GDM1 (cell line): ENCODE measurements at regions not wholly inside any gene's neighbourhood (a gene's known extent, or its start where the extent isn't known, plus 50 kb on each side); places are given as distances from the start of the nearest gene placed in this dataset.
"Not testable (repeated sequence)": the region's sequence is repeated elsewhere in the genome, so short reads cannot be mapped to it uniquely, and the experiment has no call there.

Experiments used
- DNase-seq: peaks from one replicate; lab custom pipeline; 2025; lab: John Stamatoyannopoulos, UW

DNA sequence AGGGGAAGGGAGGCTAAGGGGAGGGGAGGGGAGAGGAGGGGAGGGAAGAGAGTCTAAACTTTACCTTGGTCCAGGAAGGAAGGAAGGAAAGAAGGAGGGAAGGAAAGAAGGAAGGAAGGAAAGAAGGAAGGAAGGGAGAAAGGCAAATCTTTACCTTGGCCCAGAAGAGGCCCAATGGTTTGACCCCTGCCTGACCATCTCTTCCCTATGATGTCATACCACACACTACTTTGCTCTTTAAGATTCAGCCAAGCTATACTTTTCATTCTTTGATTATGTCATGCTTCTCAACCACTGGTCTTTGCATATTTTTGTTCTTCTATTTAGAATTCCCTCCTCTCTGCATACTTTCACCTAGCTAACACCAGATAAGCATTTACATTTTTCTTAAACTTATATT, 1077.5 kb downstream of the PCDH9 start:
- no peak for DNase-seq

DNA sequence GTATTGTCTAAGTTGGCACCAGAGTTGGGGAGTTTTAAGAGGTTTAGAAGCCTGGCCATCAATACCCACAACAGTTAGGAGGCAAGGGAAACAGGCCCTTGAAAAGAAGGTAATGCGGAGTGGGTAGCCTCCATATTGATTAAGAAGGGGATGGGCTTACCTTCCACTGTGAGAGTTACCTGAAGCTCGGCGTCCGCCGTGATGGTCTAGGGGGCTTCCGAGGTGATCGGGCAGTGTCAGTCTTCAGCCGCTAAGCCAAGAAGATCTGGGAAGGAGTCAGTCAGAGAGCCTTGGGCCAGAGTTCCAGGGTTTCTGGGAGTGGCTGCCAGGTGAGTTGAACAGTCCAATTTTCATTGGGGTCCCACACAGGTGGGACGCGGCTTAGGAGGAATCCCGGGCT, 1085.8 kb downstream of the PCDH9 start:
- DNase-seq = not testable (repeated sequence)

DNA sequence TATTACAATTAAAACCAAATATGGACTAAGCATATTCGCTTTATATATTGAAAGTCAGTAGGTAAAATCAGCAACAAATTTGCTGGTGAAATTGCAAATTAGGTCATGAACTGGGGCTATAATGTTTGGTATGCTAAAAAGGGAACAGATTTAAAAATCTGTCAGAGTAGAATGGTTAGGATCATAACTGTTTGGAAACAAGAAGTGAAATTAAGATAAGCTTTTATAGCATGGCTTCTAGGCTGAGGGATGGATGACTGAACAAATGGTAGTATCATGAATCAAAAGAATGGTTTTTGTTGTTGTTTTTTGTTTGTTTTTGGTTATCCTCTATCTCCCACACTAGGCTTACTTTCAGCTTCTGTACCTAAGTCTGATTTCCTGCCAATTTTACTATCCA, 1090.4 kb downstream of the PCDH9 start:
- no peak for DNase-seq

DNA sequence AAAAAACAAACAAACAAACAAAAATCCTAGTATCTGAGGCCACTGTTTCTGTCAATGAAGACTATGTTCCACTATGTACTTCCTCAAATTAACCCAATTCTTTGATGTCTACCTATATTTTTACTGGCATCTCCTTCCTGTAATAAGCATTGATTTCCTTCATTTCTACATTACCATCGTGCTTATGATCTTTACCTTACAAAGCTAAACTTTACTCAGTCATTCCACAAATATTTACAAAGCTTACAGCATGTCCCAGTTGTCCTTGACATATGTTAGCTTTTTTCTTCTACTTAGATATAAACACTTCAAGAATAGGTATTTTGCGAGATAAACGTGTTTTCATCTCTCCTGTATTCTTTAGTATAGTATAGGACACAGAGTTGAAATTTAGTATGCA, 1090.9 kb downstream of the PCDH9 start:
- no peak for DNase-seq

DNA sequence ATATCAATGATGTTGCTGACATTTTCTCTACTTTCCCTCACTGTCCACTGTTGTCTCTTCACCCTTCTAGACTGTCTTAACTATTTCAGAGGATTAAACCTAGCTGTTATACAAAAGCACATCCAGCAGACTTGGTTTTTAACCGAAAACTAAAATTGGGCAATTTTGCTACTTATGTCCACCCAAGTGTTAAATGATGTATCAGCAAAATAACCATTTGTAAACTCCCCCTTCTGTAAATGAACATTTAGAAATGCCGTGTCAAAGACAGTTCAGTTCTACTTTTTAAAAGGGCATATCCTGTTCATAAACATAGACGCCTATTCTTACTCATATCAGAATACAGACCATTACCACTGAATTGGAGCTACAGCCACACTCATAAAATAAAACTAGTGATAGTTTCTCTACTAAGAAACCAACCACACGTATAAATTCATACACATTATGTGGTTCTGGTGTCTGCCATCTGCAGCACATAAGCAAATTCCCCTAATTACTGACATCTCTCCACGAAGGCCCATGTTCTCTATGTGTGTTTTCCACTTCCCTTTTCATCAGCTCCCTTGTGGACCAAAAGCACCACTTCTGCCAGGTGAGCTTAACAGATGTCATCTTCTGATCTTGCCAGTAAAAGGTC, 1091.8 kb downstream of the PCDH9 start:
- DNase-seq = no peak

DNA sequence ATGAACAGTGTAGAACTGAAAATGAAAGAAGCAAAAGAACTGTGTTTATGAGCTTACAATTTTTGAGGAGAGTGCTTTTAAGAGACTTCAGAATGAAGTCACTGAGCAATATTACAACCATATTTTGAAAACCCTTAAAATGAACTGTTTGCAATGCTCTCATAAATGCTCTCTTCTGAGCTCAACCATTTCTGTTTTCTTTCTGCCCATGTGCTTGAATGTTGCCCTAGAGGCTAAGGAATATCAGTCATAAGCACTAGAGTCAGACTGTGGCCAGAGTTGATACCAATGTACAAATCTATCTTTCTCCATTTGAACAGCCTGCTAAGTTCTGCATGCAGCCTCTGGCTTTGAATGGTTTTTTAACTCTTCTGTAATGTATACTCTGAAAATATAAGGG, 1092.8 kb downstream of the PCDH9 start:
- DNase-seq = no peak

DNA sequence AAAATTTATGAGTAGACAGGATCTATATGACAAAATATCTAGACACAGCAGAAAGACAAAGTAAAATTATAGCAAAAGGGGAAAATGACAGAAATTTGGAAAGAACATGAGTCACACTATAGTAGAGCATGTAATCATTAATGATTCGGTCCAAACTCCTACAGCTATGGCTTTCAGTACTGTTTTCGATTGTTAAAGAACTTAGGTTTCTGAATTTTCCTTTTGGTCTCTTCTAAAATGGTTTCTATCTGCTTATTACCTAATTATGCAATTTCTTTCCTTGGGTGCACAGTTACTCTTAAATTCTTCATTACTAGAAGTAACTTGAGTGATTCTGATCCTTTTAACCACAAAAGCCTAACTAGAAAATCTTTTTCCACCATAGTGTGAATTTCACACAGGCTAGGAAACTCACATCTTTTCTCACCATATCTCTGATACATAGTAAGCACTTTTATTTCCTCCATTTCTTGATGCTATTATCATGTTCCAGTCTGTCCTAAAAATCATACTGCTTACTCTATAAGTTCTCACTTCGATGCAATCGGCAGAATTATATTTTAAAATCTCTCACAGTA, 1101.4 kb downstream of the PCDH9 start:
- DNase-seq = no peak

DNA sequence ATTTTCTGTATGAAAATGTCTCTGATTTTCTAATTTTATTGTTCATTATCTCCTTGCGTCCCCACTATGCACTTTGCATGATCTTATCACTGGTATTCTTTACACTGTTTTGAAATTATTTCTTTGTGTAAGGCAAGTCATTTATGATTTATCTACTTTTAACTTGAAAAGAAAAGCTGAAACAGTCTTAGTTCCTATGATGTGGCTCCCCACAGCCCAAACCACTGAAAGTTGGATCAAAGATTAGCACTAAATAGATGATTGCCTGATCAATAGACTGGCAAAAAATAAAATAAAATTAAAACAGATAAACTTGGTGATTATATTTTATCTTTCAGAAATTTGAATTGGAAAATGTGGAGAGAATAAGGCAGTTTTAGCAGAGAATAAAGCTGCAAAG, 1101.9 kb downstream of the PCDH9 start:
- no peak for DNase-seq

DNA sequence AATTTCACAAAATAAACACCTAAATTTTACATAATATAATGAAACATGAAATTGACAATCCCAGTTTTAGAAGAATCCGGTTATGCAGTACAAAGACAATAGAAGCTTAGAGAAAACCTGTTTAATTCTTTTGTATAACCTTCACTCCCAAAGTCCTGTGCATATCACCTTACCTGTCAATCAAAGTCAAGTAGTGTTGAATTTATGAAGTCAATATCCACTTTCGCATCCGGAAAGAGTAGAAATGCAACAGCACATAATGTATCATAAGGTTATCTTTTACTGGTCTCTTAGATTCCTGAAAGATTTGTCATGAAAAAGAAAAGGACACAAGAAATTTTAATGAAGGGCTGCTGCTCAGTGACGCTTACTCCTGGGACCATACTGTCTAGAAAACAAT, 1112.6 kb downstream of the PCDH9 start:
- no peak for DNase-seq

DNA sequence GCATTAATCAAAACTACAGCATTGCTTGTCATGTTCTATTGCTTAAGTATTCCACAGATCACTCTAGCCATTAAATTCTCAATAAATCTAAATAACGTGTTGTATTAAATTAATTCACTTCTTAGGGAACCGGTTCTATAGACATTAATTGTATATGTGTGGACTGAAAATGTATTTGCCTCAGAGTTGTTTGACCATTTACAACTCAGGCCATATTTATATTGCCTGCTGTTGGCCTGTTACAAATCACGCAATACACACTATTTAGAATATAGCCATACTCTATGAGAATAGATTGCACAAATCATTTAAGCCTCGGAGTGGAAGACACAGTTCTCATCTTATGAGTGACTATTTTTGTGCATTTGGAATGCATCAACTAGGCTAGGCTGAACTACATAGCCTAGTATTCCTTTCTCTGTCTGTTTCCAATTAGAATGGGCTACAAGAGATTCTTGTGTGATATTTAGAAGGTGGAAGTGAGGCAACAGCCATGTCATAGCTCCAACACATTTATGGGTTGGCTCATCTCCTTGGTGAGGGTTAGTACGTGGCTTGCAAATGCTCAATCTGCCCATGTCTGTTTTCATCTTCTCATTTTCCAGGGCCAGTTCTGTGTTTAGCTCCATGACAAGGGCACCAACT, 1116.1 kb downstream of the PCDH9 start:
- no peak for DNase-seq

DNA sequence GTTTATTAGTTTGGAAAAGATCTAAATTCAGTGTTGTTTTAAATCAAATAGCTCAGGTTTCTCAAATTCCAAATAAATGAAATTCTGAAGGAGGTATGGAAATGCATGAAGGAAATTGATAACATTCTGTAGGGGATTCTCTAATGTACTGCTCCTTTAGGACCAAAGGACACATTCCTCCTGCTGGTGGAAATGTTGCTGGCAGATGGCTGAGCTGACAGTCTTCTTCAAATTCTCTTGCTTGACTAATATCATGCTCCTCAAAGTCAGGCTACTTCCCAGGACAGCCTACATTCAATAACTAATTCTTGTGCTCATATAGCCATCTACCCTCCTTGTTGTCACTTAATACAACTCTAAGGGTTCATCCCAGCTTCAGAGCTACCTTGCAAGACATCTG, 1118.5 kb downstream of the PCDH9 start:
- no peak for DNase-seq

DNA sequence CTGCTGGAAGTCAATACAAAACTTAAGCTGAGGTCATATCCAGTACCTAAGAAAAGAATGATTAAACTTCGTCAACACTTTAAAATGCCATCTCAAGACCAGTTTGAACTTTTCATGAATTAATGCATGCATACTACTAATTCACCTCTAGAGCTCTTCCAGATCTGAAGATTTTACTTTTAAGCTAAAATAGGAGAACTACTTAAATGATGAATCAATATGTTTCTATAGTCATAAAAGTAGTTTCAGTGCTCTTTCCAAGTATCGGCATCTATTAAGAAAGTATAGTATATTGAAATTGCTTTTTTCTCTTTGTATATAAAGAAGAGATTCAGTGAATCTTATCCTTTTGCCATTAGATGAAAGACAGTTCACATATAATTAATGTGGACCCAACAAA, 1123.9 kb downstream of the PCDH9 start:
- DNase-seq = no peak

DNA sequence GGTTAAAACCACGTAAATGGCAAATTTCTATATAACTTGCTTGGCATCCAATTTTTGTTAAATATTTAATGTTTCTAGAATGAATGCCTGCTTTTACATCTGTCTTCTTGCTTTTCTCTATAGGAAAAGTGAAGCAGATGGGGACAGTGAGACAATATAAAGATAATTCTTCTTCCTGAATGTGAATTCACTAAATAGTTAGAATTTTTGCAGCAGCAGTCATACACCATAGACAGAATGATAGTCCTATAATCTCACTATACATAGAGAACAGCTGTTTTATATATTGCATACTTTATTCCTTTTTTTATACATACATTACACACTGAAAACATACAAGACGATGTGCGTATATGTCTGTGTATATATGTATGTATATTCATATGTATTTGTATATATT, 1127.3 kb downstream of the PCDH9 start:
- DNase-seq = no peak

DNA sequence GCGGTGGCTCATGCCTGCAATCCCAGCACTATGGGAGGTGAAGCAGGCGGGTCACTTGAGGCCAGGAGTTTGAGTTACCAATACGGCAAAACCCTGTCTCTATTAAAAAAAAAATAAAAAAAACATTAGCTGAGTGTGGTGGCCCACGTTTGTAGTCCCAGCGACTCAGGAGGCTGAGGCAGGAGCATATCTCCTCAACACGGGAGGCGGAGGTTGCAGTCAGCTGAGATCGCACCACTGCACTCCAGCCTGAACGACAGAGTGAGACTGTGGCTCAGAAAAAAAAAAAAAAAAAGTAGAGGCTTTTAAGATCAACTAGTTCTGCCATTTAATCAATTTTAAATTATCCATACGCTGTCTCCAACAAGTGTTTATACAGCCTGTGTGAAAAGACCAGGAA, 1130.3 kb downstream of the PCDH9 start:
- DNase-seq = no peak

DNA sequence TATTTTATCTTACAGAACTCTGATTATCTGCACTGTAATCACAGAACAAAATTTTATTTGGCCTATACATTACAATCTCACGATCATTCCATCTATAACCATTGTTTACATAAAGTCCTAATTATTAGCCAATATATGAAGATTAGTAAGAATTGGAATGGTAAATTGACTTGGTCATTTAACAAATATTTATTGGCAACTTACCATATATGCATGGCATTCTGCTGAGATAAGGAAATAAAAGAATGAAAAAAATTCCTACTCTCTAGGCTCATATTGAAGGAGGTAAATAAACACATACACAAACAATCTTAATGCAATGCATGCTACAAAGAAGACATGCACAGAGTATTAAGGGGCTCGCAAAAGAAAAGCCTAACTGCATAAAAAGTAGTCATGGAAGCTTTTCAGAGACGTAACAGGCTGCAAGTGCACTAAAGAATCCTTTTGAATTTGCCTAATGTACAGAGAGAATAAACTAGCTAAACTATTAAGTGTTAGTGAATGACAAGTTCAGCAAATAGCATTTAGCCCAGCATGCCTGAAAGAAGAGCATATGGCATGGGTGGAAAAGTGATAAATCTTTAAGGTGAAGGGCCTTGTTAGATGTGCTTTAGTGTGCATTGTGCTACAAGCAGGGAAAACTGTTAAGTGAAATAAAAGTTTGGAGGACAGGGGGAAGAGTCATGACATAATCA, 1131.1 kb downstream of the PCDH9 start:
- no peak for DNase-seq

DNA sequence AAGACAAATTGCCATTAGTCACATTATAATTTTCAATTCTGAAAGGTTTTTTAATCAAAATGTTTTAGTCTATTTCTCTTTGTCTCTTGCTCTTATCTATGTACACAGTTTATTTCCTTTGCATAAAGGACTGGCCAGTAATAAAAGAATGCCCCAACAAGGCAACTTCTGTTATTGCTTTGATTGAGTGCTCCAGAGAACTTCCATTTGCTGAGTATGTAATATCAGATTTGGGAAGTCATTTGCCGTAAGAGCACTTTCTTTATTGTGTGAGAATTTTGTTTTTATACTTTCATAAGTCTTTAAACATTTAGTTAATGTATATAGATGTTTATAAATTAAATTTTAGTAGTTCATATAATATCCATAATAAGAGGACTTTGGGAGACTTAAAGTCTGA, 1140.4 kb downstream of the PCDH9 start:
- DNase-seq = no peak

DNA sequence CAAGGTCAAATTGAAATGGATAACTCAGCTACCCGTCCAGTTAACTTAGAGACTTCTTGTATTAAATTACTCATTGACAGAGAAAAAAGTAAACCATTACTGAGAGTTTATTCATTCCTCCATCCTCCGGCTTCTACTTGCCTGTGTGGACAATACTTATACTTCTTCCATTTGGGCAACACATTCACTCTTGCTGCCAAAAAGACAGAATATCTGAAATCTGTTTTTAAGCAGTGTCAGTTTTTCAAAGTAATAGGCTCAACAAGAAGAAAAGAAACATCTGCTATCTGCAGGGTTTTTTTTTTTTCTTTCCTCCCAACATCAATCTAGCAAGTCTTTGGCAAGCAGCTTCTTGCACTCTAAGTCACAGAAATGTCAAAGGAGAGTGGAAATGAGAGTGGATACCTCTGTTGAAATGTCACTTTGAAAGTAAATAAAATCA, 1142.8 kb downstream of the PCDH9 start:
- DNase-seq = no peak

DNA sequence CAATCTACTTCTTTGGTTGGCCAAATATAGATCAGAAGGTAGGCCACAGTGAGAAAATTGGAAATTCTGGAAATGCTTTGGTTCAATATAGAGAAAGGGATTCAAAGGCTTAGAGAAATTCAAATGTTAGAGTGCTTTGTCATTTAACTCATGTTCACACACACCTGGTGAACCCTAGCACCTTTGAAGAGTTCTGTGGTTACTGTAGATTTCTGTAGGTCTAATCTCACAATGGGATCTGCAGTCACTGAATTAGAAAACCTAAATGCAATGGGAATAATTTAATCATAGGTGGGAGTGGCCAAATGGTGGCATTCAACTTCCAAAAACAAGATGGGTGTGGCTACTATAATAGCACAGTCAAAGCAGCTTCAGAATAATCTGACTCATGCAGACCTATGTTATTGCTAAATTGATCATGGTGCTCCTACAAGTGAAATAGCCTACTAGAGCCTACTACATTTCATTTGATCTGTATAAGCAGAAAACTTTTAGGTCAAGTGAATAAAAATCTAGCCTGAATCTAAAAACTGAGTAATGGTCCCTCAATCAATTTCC, 1152.9 kb downstream of the PCDH9 start:
- DNase-seq = no peak

DNA sequence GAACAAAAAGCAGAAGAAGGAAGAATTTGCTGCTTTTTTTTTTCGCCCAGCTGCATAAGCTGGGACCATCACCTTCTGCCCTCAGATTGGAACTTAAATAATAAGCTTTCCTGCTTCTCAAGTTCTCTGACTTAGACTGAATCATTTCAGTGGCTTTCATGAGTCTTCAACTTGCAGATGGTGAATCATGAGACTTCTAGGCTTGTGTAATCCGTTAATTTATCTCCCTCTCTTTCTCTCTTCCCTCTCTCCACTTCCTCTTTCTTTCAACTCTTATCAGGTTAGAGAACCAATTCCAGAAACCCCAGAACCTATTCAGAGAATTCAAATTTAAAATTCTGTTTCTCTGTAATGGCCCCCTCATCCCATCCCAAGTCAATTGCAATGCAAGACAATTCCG, 1153.7 kb downstream of the PCDH9 start:
- no peak for DNase-seq

DNA sequence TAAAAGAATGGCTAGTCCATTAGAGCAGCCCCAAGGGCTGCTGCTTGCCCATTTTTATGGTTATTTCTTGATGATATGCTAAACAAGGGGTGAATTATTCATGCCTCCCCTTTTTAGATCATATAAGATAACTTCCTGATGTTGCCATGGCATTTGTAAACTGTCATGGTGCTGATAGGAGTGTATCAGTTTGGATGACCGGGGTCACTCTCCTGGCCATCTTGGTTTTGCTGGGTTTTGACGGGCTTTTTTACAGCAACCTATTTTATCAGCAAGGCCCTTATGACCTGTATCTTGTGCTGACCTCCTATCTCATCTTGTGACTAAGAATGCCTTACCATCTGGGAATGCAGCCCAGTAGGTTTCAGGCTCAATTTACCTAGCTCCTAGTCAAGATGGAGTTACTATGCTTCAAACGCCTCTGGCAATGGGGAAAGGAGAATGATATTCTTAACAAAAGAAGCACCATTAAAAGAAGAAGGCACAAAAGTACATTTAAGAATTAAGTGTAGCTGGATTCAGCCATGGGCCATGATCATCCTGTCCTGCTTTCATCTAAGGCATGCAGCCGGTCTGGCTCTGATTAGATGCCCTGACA, 1156.0 kb downstream of the PCDH9 start:
- DNase-seq = no peak

DNA sequence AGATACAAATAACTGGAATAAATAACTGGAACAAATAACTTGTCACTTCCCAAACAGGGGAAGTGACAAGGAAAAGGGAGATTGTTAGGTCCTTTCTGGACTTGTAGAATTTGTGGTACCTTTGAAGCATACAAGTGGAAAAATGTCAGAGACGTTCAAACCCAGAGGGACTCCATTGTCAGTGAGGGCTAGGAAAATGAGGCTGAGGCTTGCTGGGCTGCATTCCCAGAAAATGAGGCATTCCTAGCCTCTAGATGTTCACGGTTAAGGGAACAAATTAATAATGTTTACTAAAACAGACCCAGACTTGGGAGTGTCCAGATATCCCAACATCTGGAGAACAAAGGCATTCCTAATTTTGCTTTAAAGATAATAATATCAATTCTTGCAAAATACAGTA, 1158.0 kb downstream of the PCDH9 start:
- not testable (repeated sequence) for DNase-seq

DNA sequence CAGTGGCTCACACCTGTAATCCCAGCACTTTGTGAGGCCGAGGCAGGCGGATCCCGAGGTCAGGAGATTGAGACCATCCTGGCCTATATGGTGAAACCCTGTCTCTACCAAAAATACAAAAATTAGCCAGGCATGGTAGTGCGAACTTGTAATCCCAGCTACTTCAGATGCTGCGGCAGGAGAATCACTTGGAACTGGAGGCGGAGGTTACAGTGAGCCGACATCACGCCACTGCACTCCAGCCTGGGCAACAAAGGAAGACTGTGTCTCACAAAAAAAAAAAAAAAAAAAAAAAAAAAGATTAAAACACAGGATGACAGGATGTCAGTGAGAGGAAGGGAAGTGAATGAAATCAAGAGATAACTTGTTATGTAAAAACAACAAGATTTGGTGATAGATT, 1158.5 kb downstream of the PCDH9 start:
- DNase-seq = no peak
